ENCODE measurements at regions not wholly inside any gene's neighbourhood (a gene's known extent, or its start where the extent isn't known, plus 50 kb on each side); places are given as distances from the start of the nearest gene placed in this dataset.

GRCh38 chr12:102722147-102722546 lies 194.9 kb downstream of the PAH start:
- TF ChIP-seq CTCF (IDR thresholded peaks at IDR 0.05) (no peak), POLR2A (IDR thresholded peaks at IDR 0.05) (no peak), EP300 (IDR thresholded peaks at IDR 0.05; ENCODE audit: low read depth) (no peak)
